ENCODE measurements at regions not wholly inside any gene's neighbourhood (a gene's known extent, or its start where the extent isn't known, plus 50 kb on each side); places are given as distances from the start of the nearest gene placed in this dataset.

DNA sequence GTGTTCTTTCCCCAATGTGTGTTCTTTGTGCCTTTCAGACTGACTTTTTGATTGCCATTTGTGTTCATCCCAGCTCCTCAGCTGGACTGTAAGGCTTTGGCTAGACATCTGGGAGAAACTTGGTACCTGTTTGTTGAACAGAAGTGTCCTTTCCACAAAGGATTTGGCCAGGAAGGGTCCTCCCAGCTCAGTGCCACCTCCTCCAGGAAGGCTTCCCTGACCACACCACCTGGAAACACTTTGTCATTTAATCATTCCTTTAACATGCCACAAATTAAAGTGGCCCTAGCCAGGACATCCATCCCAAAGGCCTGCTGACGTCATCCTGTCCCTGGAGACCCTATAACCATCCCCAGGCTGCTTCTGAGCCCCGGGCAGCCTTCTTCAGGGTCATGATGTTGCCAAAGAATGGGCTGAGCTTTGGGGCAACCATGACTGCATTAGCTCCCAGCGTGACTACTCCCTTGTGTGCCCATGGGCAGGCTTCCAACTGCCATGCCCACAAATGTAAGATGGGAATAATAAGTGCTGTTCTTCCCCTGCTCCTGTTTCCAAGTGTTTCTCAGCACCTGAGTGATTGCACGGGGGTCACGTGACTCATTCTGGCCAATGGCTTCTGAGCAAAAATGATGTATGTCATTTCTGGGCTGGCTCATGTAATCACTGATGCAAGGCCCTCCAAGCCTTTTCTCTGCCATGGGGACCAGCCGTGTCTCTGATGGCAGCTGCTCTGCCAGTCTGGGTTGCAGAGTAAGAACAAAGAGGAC is 112.5 kb upstream of the SMAD3 start:
- H3K4me1 ChIP-seq (replicated peaks in 1 of 4; ENCODE audit: control insufficient read depth in 3 of 4, insufficient read depth in 4 of 4, low read length in 3 of 4): no peaks in the 10 kb centered on the region
- H2AK5ac ChIP-seq (ENCODE audit: low read depth, low read length): no peak overlapping the region
- H3K23me2 ChIP-seq (ENCODE audit: low read depth, low read length): no peaks in the 10 kb centered on the region
- no peak overlapping the region for H3K4ac ChIP-seq (replicated peaks; ENCODE audit: insufficient read length, low read depth, low read length)
- no peaks in the 10 kb centered on the region for H3K79me1 ChIP-seq (ENCODE audit: low read depth, low read length)
- no peak overlapping the region for H3K18ac ChIP-seq (ENCODE audit: extremely low read depth, low read length)
- H3K36me3 ChIP-seq (ENCODE audit: control insufficient read depth in 2 of 4, insufficient read depth in 4 of 4, low read length in 3 of 4): no peaks in the 10 kb centered on the region
- H3K9me3 ChIP-seq (ENCODE audit: insufficient read depth in 2 of 2, low read depth in 1 of 2, low read length in 1 of 2): no peaks in the 10 kb centered on the region
- H2AFZ ChIP-seq (ENCODE audit: low read length): 0 out of 2 replicates have a peak overlapping the region, but pooled peaks have one; percentile 8
- H2BK12ac ChIP-seq (ENCODE audit: low read depth, low read length): no peak overlapping the region
- no peak overlapping the region for H4K5ac ChIP-seq (ENCODE audit: insufficient read length, low read depth, low read length)
- no peak overlapping the region for H2BK5ac ChIP-seq (ENCODE audit: low read depth, low read length)
- H3K14ac ChIP-seq (ENCODE audit: insufficient read length): no peak overlapping the region
- no peaks in the 10 kb centered on the region for H4K20me1 ChIP-seq (replicated peaks in 1 of 2; ENCODE audit: control insufficient read depth in 1 of 2, insufficient read depth in 2 of 2, low read length in 2 of 2)
- no peak overlapping the region for H2BK120ac ChIP-seq (replicated peaks; ENCODE audit: low read depth, low read length)
- no peak overlapping the region for H4K8ac ChIP-seq (ENCODE audit: extremely low read depth, insufficient read depth, low read length)
- H2BK20ac ChIP-seq (ENCODE audit: low read length): no peak overlapping the region
- no peaks in the 10 kb centered on the region for H3K79me2 ChIP-seq (ENCODE audit: control insufficient read depth in 1 of 2, insufficient read depth in 2 of 2, low read length in 2 of 2)
- no peak overlapping the region for H3K4me2 ChIP-seq (ENCODE audit: insufficient read depth in 1 of 2, low read depth in 2 of 2, low read length in 2 of 2)
- DNase-seq (ENCODE audit: low read depth in 1 of 2, low spot score in 2 of 2): no peak
- H3K27me3 ChIP-seq (replicated peaks in 1 of 4; ENCODE audit: control insufficient read depth in 3 of 4, extremely low read depth in 1 of 4, insufficient read depth in 3 of 4, low read length in 3 of 4): no peaks in the 10 kb centered on the region; a peak in 1 of 7 replicates
- ChIA-PET CTCF (ENCODE audit: partially characterized antibody) (interaction anchor here (0.8 to 1.0 kb wide), 2 partner anchors 13 to 48 kb away, joined by 3 read pairs; no protein-coding TSS in a partner anchor), POLR2A (ENCODE audit: partially characterized antibody) (no interaction called here)
- H2BK15ac ChIP-seq (ENCODE audit: low read length): no peak overlapping the region
- H4K91ac ChIP-seq (replicated peaks; ENCODE audit: insufficient read length, low read length): no peak overlapping the region
- H3K9ac ChIP-seq (replicated peaks in 1 of 4; ENCODE audit: extremely low read depth in 1 of 4, low read depth in 3 of 4, low read length in 3 of 4): no peak overlapping the region
- no peak overlapping the region for H3K27ac ChIP-seq (ENCODE audit: low read depth, low read length)
- 89% methylated on average over 6 of the region's 6 CpGs; no CpG with 5 or more reads in 1 of the 2 experiments for WGBS, 2 experiments (ENCODE audit: extremely low coverage in 1 of 2, insufficient coverage in 1 of 2, insufficient read length in 1 of 2, insufficient replicate concordance in 2 of 2, low coverage in 1 of 2, low lambda C conversion rate in 2 of 2, missing lambda C conversion rate in 1 of 2)
- H3K4me3 ChIP-seq (ENCODE audit: extremely low read depth in 1 of 4, insufficient read depth in 2 of 4, low read depth in 3 of 4, low read length in 4 of 4): no peak overlapping the region
- FAIRE-seq: no peak
- H3K23ac ChIP-seq (ENCODE audit: insufficient read length): no peak overlapping the region
- no peak overlapping the region for H3K56ac ChIP-seq (replicated peaks; ENCODE audit: insufficient read length, low read depth, low read length)
- TF ChIP-seq SIN3A (conservative IDR thresholded peaks at IDR 0.05 in 1 of 2, IDR thresholded peaks at IDR 0.05 in 1 of 2; ENCODE audit: low read depth in 1 of 2, low read length in 2 of 2) (no peak), ASH2L (IDR thresholded peaks at IDR 0.05; ENCODE audit: low read length) (no peak), PHF8 (conservative IDR thresholded peaks at IDR 0.05; ENCODE audit: low read depth, low read length) (no peak), TAF7 (optimal IDR thresholded peaks at IDR 0.05; ENCODE audit: borderline replicate concordance, low read depth, low read length) (no peak), BRCA1 (IDR thresholded peaks at IDR 0.05; ENCODE audit: low read depth, low read length) (no peak), JUN (IDR thresholded peaks at IDR 0.05; ENCODE audit: low read depth, low read length) (no peak)
- TF ChIP-seq, protein P1, sequence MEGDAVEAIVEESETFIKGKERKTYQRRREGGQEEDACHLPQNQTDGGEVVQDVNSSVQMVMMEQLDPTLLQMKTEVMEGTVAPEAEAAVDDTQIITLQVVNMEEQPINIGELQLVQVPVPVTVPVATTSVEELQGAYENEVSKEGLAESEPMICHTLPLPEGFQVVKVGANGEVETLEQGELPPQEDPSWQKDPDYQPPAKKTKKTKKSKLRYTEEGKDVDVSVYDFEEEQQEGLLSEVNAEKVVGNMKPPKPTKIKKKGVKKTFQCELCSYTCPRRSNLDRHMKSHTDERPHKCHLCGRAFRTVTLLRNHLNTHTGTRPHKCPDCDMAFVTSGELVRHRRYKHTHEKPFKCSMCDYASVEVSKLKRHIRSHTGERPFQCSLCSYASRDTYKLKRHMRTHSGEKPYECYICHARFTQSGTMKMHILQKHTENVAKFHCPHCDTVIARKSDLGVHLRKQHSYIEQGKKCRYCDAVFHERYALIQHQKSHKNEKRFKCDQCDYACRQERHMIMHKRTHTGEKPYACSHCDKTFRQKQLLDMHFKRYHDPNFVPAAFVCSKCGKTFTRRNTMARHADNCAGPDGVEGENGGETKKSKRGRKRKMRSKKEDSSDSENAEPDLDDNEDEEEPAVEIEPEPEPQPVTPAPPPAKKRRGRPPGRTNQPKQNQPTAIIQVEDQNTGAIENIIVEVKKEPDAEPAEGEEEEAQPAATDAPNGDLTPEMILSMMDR (IDR thresholded peaks at IDR 0.05; ENCODE audit: control extremely low read depth in 1 of 3, insufficient read depth in 1 of 3, low read depth in 1 of 3, low read length in 3 of 3): no peak
- TF ChIP-seq, protein P2, sequence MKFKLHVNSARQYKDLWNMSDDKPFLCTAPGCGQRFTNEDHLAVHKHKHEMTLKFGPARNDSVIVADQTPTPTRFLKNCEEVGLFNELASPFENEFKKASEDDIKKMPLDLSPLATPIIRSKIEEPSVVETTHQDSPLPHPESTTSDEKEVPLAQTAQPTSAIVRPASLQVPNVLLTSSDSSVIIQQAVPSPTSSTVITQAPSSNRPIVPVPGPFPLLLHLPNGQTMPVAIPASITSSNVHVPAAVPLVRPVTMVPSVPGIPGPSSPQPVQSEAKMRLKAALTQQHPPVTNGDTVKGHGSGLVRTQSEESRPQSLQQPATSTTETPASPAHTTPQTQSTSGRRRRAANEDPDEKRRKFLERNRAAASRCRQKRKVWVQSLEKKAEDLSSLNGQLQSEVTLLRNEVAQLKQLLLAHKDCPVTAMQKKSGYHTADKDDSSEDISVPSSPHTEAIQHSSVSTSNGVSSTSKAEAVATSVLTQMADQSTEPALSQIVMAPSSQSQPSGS (IDR thresholded peaks at IDR 0.05; ENCODE audit: low read length): no peak
